Type B pancreatic cell (in vitro differentiated cells): ENCODE measurements at regions not wholly inside any gene's neighbourhood (a gene's known extent, or its start where the extent isn't known, plus 50 kb on each side); places are given as distances from the start of the nearest gene placed in this dataset.

Experiments used
- DNase-seq: peaks from one replicate; pipeline ENCODE4 v3.0.0; 2021; ENCODE audit warnings: mixed read lengths; ENCODE audit not compliant: unreplicated experiment; ENCODE audit errors: extremely low spot score
- H3K27ac Mint-ChIP-seq: 2 replicates; pipeline ENCODE4 v1.8.0; 2021; ENCODE audit warnings: mild to moderate bottlenecking, mixed read lengths
- H3K27me3 Mint-ChIP-seq: 2 replicates; pipeline ENCODE4 v1.8.0; 2021; ENCODE audit warnings: mixed read lengths
- H3K36me3 Mint-ChIP-seq: 2 replicates; pipeline ENCODE4 v1.8.0; 2021; ENCODE audit warnings: mixed read lengths
- H3K4me1 Mint-ChIP-seq: one replicate; pipeline ENCODE4 v1.8.0; 2021; ENCODE audit warnings: mixed read lengths; ENCODE audit not compliant: unreplicated experiment
- H3K4me3 Mint-ChIP-seq: 2 replicates; pipeline ENCODE4 v1.8.0; 2021; ENCODE audit warnings: mild to moderate bottlenecking, mixed read lengths
- H3K9me3 Mint-ChIP-seq: 2 replicates; pipeline ENCODE4 v1.8.0; 2021; ENCODE audit warnings: mixed read lengths
- CTCF ChIP-seq: fragments of 200-600 bp; sonication (generic); conservative IDR thresholded peaks from 2 replicates; pipeline ENCODE4 v1.5.0; 2021; ENCODE audit warnings: antibody characterized with exemption, mild to moderate bottlenecking

- no peak for TF ChIP-seq CTCF
- no peak for DNase-seq
- Mint-ChIP-seq H3K27me3 (peaks cover 53% of the 10 kb centered on the region), H3K4me1 (peaks cover 19% of the 10 kb centered on the region), H3K4me3 (no peak overlapping the region), H3K9me3 (peaks cover 9% of the 10 kb centered on the region), H3K27ac (no peak overlapping the region), H3K36me3 (no peaks in the 10 kb centered on the region)
These were observed 367.0 kb downstream of the FOXL1 start for GRCh38 chr16:86945166-86945900.

- peaks cover 19% of the 10 kb centered on the region for H3K4me1 Mint-ChIP-seq
- H3K9me3 Mint-ChIP-seq = peaks cover 9% of the 10 kb centered on the region
- no peak overlapping the region for H3K4me3 Mint-ChIP-seq
- peaks cover 46% of the 10 kb centered on the region for H3K27me3 Mint-ChIP-seq
- DNase-seq = no peak
- H3K36me3 Mint-ChIP-seq = no peaks in the 10 kb centered on the region
- no peak overlapping the region for H3K27ac Mint-ChIP-seq
- no peak for TF ChIP-seq CTCF
These were observed 368.0 kb downstream of the FOXL1 start for GRCh38 chr16:86946396-86946795.

GRCh38 chr16:86946981-86947380 lies 368.6 kb downstream of the FOXL1 start:
- no peak for TF ChIP-seq CTCF
- no peaks in the 10 kb centered on the region for H3K36me3 Mint-ChIP-seq
- H3K27ac Mint-ChIP-seq = no peak overlapping the region
- no peak overlapping the region for H3K4me3 Mint-ChIP-seq
- DNase-seq = no peak
- peaks cover 19% of the 10 kb centered on the region for H3K4me1 Mint-ChIP-seq
- peaks cover 9% of the 10 kb centered on the region for H3K9me3 Mint-ChIP-seq
- H3K27me3 Mint-ChIP-seq = peaks cover 47% of the 10 kb centered on the region

- H3K4me3 Mint-ChIP-seq = no peak overlapping the region
- TF ChIP-seq CTCF = no peak
- peaks cover 11% of the 10 kb centered on the region for H3K4me1 Mint-ChIP-seq
- H3K27me3 Mint-ChIP-seq = peaks cover 49% of the 10 kb centered on the region
- no peak for DNase-seq
- H3K9me3 Mint-ChIP-seq = peaks cover 15% of the 10 kb centered on the region
- no peaks in the 10 kb centered on the region for H3K36me3 Mint-ChIP-seq
- no peak overlapping the region for H3K27ac Mint-ChIP-seq
These were observed 369.1 kb downstream of the C16orf95 start for GRCh38 chr16:86948046-86948445.

GRCh38 chr16:86949116-86949515 lies 368.1 kb downstream of the C16orf95 start:
- no peak for DNase-seq
- no peaks in the 10 kb centered on the region for H3K36me3 Mint-ChIP-seq
- H3K4me3 Mint-ChIP-seq = no peak overlapping the region
- H3K9me3 Mint-ChIP-seq = peaks cover 15% of the 10 kb centered on the region
- TF ChIP-seq CTCF = no peak
- H3K27ac Mint-ChIP-seq = no peak overlapping the region
- peaks cover 42% of the 10 kb centered on the region for H3K27me3 Mint-ChIP-seq
- H3K4me1 Mint-ChIP-seq = peaks cover 9% of the 10 kb centered on the region
